Glutamatergic neuron (in vitro differentiated cells): ENCODE measurements at regions not wholly inside any gene's neighbourhood (a gene's known extent, or its start where the extent isn't known, plus 50 kb on each side); places are given as distances from the start of the nearest gene placed in this dataset.

Experiments used
- DNase-seq: peaks from one replicate; pipeline ENCODE4 v3.0.0; 2022
- H3K27ac Mint-ChIP-seq: one replicate; pipeline ENCODE4 v1.8.0; 2020; ENCODE audit warnings: mild to moderate bottlenecking, mixed read lengths, inconsistent platforms; ENCODE audit not compliant: unreplicated experiment
- H3K27me3 Mint-ChIP-seq: one replicate; pipeline ENCODE4 v1.8.0; 2020; ENCODE audit warnings: mild to moderate bottlenecking, moderate library complexity, mixed read lengths, inconsistent platforms; ENCODE audit not compliant: unreplicated experiment
- H3K36me3 Mint-ChIP-seq: one replicate; pipeline ENCODE4 v1.8.0; 2020; ENCODE audit warnings: mild to moderate bottlenecking, mixed read lengths, inconsistent platforms; ENCODE audit not compliant: unreplicated experiment
- H3K4me1 Mint-ChIP-seq: one replicate; pipeline ENCODE4 v1.8.0; 2020; ENCODE audit warnings: mild to moderate bottlenecking, low read depth, mixed read lengths, inconsistent platforms; ENCODE audit not compliant: unreplicated experiment
- H3K4me3 Mint-ChIP-seq: one replicate; pipeline ENCODE4 v1.8.0; 2020; ENCODE audit warnings: mild to moderate bottlenecking, mixed read lengths, inconsistent platforms; ENCODE audit not compliant: unreplicated experiment
- H3K9me3 Mint-ChIP-seq: one replicate; pipeline ENCODE4 v1.8.0; 2020; ENCODE audit warnings: mild to moderate bottlenecking, moderate library complexity, mixed read lengths, inconsistent platforms; ENCODE audit not compliant: unreplicated experiment
- TF ChIP-seq, protein P1 (sequence below): fragments of 200-600 bp; sonication (generic); IDR thresholded peaks from one replicate; pipeline ENCODE4 v1.5.0; 2021; ENCODE audit not compliant: partially characterized antibody, unreplicated experiment

DNA sequence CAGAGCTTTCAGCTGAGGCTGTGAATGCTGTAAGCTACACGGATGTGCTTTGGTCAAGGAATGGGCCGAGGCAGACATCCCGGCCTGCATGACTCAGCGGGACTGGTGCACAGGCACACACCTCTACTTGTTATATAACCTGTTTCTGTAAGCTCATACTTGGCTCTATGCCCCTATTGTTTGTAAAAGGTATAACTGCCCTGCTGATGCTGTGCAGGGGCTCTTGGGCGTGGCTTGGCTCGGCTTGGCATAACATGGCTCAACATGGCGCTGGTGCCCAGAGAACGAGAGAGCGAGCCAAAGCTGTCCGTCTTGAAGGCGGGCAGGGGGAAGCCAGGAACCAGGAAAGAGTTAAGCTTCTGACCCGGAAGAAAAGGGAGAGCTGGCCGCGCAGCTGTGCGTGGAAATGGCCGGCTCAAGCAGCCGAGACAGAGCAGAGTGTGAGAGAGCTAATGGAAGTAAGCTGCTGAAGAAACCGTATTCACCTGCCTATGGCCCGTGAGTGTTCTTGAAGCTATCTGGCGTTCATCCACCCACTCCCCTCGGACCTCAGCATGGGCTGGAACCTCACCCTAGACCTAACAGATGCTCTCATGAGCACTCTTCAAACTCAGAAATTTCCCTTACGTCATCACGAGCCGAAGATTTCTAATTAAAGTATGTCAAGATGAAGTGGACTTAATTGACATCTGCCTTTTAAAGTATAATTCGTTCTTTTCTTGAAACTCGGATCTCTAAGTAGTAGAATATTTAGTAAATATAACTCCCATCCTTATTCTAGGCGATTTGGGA lies 286.3 kb upstream of the AGA start:
- no peaks in the 10 kb centered on the region for H3K36me3 Mint-ChIP-seq
- H3K4me3 Mint-ChIP-seq, result no peak overlapping the region
- no peak overlapping the region for H3K27ac Mint-ChIP-seq
- DNase-seq, result no peak
- H3K4me1 Mint-ChIP-seq, result no peaks in the 10 kb centered on the region
- H3K9me3 Mint-ChIP-seq, result no peaks in the 10 kb centered on the region
- TF ChIP-seq, protein P1, sequence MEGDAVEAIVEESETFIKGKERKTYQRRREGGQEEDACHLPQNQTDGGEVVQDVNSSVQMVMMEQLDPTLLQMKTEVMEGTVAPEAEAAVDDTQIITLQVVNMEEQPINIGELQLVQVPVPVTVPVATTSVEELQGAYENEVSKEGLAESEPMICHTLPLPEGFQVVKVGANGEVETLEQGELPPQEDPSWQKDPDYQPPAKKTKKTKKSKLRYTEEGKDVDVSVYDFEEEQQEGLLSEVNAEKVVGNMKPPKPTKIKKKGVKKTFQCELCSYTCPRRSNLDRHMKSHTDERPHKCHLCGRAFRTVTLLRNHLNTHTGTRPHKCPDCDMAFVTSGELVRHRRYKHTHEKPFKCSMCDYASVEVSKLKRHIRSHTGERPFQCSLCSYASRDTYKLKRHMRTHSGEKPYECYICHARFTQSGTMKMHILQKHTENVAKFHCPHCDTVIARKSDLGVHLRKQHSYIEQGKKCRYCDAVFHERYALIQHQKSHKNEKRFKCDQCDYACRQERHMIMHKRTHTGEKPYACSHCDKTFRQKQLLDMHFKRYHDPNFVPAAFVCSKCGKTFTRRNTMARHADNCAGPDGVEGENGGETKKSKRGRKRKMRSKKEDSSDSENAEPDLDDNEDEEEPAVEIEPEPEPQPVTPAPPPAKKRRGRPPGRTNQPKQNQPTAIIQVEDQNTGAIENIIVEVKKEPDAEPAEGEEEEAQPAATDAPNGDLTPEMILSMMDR, result no peak
- no peaks in the 10 kb centered on the region for H3K27me3 Mint-ChIP-seq

DNA sequence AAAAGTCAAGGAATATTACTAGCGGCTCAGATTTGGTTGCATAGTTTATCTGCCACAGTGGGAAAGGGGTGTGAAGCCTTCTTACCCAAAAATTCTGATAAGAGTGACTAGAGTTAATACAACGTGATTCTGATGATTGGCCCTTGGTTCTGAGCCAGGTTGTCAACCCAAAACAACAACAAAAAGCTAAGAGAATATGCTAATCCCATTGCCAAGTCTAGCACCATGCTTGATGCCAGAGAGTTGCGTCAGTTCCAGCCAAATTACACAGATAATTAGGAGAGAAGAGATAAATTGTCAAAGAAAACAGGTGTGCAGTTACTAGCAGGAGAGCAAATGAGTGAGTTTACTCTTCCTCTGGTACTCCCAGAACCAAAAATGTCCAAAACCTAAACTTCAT lies 287.4 kb upstream of the AGA start:
- DNase-seq, result no peak
- Mint-ChIP-seq H3K36me3 (no peaks in the 10 kb centered on the region), H3K9me3 (no peaks in the 10 kb centered on the region), H3K27me3 (no peaks in the 10 kb centered on the region), H3K27ac (no peak overlapping the region), H3K4me3 (no peak overlapping the region), H3K4me1 (no peaks in the 10 kb centered on the region)
- TF ChIP-seq, protein P1, result no peak

DNA sequence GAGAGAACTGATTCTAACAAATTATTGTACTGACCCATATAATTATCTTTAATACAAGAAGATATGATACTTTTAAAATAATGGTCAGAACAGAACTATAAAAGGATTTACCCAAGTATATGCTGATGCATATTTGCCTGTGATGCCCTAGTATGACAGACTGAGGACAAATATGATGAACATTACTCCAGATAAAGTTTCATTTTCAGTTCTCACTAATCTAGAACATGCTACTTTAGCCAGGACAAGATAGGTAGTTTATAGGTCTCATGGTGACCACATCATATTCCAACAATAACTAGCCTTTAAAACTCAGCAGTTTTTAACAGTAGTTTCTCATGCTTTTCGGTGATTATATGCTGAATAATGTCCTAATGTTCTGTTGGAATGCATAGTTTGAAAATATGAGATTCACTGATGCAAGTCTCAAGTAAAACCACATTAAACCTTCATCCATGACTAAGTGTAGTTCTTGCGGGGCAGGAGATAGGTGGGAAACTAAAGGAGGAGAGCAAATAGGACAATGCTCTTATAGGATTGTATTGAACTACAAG lies 295.2 kb upstream of the AGA start:
- no peak for DNase-seq
- Mint-ChIP-seq H3K36me3 (no peaks in the 10 kb centered on the region), H3K27ac (no peak overlapping the region), H3K4me3 (no peak overlapping the region), H3K4me1 (no peaks in the 10 kb centered on the region), H3K9me3 (no peaks in the 10 kb centered on the region), H3K27me3 (no peaks in the 10 kb centered on the region)
- TF ChIP-seq, protein P1, result no peak

DNA sequence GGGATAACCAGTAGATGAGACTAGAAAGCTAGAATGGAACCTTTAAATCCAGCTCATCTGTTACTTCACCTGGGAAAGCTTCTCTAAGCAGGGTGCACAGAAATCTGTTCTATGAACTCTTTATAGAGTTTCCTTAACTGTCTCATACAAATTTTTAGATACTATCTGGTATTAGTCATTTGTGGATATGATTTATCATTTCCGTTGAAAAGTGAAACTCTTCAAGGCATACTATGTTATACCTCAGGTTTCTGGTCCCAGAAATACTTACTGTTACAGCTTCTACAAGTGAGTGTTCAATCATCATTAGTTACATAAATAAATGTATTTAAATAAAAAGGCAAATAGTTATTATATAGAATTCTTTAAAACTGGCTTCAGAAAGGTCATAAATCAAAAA lies 298.3 kb upstream of the AGA start:
- Mint-ChIP-seq H3K36me3 (no peaks in the 10 kb centered on the region), H3K9me3 (no peaks in the 10 kb centered on the region), H3K4me1 (no peaks in the 10 kb centered on the region), H3K27me3 (no peaks in the 10 kb centered on the region), H3K27ac (no peak overlapping the region), H3K4me3 (no peak overlapping the region)
- DNase-seq, result no peak
- TF ChIP-seq, protein P1, result no peak

DNA sequence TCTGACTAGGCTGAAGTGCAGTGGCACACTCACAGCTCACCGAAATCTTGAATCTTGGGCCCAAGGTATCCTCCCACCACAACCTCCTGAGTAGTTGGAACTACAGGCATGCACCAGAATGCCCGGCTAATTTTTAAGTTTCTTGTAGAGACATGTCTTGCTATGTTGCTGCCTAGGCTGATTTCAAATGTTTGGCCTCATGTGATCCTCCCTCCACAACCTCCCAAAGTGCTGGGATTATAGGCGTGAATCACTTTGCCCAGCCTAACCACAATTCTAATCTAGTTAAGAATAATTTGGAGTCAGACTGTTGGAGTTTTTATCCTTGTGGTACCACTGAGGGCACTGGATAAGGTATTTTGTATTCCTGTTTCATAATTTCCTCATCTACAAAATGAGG lies 317.5 kb upstream of the AGA start:
- Mint-ChIP-seq H3K9me3 (peaks cover 2% of the 10 kb centered on the region), H3K27ac (no peak overlapping the region), H3K4me1 (peaks cover 20% of the 10 kb centered on the region), H3K27me3 (no peaks in the 10 kb centered on the region), H3K36me3 (no peaks in the 10 kb centered on the region), H3K4me3 (no peak overlapping the region)
- DNase-seq, result no peak
- TF ChIP-seq, protein P1, result no peak
